ENCODE measurements at regions not wholly inside any gene's neighbourhood (a gene's known extent, or its start where the extent isn't known, plus 50 kb on each side); places are given as distances from the start of the nearest gene placed in this dataset.
A peak's percentile ranks its signal among the peaks of the same experiment; 100 is the strongest.

DNA sequence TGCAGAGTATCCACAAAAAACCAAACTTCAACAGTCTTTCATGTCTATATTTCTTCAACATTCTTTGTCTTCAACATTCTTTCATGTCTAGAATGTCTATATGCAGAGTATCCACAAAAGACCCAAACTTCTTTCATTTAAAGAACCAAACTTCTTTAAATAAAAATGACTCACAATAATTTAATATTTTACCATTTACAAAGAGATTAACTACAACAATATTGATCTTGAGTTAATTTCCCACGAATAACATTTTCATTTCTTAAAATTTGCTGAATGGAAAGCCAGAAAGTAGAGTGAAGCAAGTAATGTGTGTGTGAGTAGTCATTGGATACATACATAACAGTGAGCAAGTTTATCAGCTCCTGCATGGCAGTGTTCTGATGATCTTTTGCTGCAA lies 1069.7 kb downstream of the EFNB2 start, which contains the start of gene DAOA:
DAOA (plus strand) TSS at position 301 of the 400 bp plus-strand sequence.
- no peak for DNase-seq (ENCODE audit: low read depth, low spot score)

DNA sequence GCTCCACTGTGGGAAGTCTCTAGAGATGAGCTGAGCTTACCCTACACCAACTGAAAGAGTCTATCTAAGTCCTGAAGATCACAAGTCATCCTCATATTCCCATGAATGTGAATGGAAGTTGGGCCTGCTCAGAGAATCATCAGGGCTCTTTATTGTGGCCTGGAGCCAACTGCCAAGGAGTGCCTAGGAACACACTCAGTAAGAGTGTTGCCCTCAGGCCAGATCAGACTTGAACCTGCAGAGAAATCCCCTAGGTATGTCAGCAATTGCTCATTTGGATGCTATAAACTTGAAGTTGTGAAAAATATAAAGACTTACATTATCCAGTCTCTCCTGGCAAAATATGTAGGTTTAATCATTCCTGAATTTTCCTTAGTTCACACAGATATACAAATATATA lies 1070.2 kb downstream of the EFNB2 start:
- no peak for DNase-seq (ENCODE audit: low read depth, low spot score)

DNA sequence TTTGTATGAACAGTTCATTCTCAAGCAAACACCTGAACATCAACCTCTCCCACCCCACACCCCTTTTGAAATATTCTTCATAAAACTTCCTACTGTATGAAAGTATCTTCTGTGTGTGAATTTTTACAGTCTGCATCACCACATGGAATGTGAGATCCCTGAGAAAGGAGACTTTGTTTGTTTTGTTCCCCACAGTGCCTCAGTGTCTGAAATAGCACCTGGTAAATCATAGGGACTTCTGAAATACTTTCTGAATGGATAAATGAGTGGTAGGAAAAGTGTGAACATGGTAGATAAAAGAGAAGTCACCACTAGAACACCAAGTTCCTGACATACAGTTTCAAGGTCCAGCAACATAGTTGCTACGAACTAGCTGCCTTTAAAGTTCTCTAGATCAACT lies 1071.2 kb downstream of the EFNB2 start:
- DNase-seq (ENCODE audit: low read depth, low spot score), result peak; percentile 34

DNA sequence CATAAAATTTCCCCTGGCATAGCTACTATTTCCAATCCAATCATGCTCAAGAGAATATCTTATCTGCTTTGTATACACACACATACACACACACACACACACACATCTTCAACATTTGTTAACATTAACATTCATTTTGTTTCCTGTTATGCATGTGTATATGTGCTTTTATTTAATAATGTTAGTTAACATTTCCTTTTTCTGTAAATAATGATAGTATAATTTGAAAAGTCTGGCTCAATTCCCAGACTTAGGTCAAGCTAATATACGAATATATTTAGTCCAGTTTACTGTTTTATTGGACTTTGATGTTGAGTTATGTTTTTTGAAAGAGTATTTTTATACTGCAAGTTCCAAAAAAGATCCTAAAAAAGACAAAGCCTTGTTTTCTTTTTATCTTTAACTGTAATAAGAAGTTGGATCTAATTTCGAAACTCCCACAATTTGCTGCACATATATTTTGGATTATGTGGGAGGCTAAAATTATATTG lies 1072.4 kb downstream of the EFNB2 start:
- no peak for DNase-seq (ENCODE audit: low read depth, low spot score)

DNA sequence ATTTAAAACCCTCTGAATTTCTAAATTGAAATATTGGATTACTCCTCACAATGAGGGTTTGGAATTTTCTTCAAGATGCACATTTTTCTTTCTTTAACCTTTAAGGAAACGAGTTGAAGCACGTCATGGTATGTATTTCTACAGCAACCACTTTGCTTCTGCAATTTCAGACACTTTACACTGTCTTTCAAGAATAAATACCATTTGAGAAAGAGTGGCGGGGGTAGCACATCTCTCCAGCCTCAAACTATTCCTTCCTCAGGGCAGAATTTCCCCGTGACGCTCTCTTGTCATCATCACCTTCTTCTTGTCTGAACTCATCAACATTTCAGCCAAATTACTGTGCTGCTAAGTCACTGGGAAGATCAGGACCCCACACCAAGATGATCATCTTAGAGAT lies 1073.4 kb downstream of the EFNB2 start:
- no peak for DNase-seq (ENCODE audit: low read depth, low spot score)

DNA sequence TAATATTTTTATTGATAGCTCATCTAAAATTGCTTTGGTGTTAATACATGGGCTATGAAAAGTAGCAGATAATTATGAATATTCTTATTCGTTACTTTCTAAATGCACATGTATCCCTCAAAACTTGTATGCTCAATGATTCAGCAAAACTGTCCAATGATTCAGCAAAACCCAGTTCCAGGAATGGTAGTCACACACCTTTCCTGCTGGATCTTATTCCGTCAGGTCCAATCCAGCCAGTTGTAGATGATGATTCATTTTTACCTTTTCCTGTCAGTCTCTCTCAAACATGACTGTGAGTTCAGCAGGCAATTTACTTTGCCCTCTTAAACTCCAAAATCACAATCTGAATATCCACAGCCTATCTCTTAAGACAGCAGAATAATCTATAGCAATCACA lies 1082.6 kb downstream of the EFNB2 start:
- no peak for DNase-seq (ENCODE audit: low read depth, low spot score)

DNA sequence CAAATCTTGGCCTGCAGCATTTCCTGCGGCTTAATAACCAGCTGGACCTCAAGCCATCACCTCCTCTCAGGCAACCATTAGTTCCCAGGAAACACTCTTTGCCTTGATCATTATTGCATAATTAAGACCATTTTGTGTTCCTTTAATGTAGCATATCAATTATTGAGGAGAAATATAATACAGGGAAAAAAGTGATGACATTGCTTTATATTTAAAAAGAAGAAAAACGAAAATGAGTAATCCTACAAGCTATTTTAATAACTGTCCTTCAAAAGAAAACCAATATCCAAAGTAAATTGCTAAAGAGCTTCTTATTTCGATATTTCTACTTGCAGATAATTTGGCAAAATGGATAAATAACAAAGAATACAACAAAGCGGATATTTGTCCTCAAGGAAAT lies 1084.7 kb downstream of the EFNB2 start:
- DNase-seq (ENCODE audit: low read depth, low spot score), result no peak

DNA sequence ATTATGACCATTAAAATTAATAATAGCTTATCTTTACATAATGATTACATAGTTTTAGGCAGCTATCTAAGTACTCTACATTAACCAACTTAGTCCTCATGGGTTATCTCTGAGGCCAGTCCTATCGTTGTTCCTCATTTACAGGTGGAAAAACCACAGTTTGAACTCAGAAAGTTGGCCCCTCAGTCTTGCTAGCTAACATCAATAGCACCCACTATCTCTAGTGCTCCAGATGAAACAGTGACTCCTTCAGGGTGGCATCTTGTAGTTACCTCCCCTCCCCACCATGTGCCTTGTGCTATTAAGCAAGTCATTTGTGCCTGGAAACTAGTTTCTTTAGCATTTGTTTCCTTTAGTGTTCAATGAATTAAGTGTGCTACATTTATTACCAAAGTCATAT lies 1086.7 kb downstream of the EFNB2 start:
- no peak for DNase-seq (ENCODE audit: low read depth, low spot score)

DNA sequence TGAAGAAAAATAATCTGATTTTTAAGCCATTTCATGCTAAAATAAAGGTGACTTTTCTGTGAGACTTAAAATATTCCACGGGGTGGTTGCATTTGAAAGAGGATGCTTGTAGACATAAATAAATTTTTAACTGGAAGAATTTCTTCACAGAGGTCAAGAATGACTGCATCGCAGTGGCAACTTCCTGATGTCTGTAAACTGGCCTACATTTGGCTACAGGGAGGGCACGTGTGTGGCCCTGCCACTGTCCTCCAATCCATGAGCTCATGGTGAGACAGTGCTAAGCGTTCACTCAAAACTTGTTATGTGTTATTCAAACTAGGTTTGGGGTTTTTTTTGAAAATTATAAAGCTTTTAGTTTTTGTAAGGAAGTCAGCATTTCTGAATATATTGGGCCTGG lies 1089.3 kb downstream of the EFNB2 start:
- DNase-seq (ENCODE audit: low read depth, low spot score), result no peak

DNA sequence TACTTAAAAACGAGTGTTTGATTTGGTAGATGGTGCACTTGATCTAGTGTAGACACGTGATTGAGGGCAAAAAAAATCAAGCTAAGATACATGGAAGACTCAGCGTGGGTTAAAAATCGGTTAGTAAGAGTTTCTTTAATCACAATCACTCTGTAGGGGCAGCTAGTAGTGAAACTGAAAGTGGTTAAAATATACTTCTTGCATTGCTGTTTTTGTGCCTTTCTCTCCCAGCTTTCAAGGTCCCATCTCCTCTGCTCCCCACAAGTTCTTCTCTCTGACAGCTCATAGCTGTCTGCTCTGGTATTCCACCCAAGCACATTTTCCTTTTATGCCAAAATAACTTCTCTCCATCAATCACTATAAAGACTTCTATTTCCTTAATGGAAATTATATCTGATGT lies 1089.7 kb downstream of the EFNB2 start:
- DNase-seq (ENCODE audit: low read depth, low spot score), result no peak

DNA sequence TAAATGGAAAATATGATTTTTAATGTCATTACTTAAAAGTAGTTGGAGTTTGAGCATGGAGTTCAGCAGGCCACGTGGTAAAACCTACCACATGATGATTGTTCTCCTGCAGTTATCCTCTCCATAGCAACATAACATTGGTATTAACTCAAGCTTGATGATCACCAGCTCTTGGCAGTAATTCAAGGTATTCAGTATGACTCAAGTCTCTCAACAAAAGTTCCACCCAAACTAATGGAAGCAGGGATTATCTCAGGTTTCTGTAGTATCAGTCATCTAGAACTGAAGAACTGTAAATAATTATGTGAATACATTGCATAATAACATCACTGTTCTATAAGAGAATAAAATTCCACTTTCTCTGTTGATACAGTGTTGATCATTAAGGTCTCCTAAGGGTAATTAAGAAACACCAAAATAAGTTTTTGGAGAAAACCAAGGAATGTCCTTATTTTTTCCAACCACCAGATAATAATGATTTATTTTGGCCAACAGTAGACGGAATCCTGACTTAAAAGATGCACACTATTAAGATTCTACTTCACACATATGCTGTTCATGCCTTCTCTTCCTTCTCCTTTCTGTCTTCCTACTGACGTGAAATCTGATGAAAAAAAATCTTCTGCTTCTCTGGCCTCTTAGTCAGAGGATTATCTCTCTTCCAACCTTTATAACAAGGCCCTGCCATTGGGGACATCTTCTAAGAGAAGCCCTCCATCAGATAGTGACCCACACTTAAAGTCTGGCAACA lies 1092.3 kb downstream of the EFNB2 start:
- DNase-seq (ENCODE audit: low read depth, low spot score), result peak; percentile 96

DNA sequence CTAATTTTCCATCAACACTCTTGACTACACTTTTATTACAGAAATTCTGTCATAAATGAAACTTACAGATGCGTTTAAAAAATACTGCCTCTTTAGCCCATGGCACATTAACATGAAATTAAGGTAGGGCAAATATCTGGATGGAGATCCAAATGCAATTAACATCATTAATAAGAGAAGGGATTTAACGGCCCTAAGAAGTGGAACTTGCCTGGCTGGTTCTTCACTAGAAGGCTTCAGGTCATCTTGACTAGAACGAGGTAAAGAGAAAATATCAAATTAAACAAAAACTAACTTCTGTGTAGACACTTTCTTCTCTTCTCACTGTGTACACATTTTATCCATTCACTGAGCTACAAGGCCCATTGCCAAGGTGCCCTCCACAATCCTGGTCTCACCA lies 1093.4 kb downstream of the EFNB2 start:
- no peak for DNase-seq (ENCODE audit: low read depth, low spot score)

DNA sequence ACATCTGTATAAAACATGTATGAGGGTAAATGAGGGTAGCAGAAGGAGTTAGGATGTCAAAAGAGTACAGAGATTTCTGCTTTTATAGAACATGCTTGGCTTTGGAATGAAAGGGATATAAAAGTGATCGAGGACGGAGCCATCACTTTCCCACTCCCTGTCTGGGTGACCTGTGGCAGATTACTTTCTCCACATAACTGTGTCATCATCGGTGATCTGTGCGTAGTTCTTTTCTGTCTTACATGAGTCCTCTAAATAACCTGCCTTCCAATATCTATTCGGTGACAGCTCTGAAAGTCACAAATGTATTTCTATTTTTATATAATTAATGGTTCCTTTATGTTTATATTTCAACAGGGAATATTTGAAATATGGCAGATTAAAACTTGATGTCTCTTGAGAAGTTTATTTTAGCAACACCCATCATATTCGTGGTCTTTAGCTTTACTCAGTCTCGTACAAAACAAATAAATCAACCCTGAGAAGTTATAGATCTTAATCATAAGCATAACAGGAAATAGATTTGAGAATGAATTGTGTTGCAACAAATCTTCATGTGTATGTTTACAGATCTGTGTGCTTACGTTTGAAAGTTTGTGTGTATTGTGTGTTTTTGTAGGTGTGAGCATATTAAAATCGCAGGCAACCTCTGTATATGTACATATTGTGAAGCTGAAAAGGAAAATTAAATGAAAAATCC lies 1094.3 kb downstream of the EFNB2 start:
- DNase-seq (ENCODE audit: low read depth, low spot score), result no peak

DNA sequence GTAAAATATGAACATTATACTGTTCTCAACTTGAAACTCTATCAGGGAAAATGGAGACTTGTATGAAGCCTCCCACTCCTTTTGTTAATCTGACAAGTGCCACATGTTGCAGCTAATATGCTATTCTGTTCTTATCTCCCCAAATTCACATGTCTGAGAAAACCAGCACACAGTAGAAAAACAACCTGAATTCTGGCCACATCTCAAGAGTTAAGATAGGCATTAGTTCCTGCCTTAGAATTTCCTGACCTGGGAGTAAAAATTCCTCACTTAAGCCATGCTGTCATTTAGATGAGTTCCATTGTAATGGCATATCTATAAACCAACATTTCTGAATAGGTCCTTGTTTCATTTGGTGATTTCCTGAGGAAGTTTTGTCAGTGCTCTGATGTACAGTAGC lies 1098.5 kb downstream of the EFNB2 start:
- no peak for DNase-seq (ENCODE audit: low read depth, low spot score)

DNA sequence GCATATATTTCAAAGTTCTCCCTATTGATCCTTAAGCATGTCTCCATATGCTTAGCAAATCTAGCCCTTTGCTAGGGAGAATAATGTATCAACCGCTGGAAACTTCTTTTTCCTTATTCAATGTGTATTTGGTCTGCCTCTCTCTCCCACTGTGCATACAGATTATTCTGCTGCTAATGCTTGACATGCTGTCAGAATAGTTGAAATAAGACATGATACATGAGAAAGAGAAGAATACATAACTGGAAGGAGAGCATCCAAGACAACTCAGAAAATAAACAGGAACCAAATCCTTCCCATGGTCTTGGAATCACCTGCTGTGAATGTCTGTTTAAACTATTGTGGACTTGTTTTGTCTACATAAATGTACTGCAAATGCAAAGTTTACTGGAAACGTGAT lies 1103.0 kb downstream of the EFNB2 start:
- no peak for DNase-seq (ENCODE audit: low read depth, low spot score)

DNA sequence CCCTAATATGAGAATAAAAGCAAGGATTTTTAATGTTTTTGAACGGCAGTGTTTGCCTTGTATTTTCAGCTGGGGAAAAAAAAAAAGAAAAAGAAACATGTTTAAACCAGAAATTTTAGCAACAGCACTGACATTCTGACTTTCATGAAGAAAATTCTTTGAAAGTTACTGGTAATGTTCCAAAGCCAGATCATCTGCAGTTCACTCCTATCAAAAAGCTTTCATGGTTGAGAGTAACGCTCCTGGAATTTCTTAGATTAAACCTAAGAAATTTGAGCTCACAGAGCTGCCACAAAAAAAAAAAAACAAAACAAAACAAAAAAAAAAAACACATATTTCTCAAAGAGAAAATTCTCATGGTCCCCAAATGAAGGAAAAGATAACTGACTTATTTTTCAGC lies 1106.7 kb downstream of the EFNB2 start:
- DNase-seq (ENCODE audit: low read depth, low spot score), result peak; percentile 38

DNA sequence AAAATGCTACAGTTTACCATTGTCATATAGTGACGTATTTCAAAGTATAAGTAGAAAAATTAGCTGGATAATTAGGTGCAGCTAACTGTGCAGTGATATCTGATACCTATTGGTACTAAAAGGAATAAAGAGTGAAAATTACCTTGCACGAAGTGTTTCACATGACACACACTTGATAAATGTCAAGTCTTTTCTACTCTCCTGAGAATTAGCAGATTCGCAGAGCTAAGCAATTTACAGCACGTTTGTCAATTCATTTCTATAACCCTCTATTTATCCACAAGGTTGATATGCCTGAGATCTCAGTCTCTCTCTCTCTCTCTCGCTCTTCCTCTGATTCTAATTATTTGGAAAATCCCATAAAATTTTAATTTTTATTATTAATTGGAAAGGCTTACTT lies 1109.0 kb downstream of the EFNB2 start:
- no peak for DNase-seq (ENCODE audit: low read depth, low spot score)

DNA sequence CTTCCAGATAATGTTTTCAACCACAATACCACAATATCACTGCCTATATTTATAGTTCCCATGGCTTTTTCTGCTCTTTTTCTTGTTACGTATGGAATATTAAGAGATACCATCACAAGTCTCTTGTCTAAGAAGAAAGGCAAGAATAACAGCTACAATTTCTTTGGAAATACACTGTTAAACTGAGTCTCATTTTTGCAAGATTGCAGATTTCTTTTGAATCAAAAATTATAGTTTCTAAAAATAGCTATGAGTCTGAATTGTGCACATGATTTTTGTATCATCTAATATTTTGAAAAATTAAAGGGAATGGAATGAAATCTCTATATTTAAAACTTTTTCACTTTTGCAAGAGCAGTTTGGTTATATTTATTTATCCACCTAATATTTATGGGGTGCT lies 1120.8 kb downstream of the EFNB2 start:
- no peak for DNase-seq (ENCODE audit: low read depth, low spot score)

DNA sequence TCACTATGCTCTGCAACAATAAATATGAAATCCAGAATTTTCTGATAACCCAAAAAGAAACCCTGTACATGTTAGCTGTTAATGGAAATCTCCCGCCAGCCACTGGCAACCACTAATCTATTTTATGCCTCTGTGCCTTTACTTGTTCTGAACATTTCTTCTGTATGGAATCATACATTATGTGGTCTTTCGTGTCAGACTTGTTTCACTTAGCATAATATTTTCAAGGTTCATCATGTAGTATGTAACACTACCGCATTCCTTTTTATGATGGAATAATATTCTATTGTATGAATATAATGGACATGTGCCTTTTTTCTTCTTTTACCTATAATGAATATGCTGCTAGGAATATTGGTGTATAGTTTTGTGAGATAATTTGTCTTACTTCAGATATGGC lies 1123.3 kb downstream of the EFNB2 start:
- DNase-seq (ENCODE audit: low read depth, low spot score), result no peak

DNA sequence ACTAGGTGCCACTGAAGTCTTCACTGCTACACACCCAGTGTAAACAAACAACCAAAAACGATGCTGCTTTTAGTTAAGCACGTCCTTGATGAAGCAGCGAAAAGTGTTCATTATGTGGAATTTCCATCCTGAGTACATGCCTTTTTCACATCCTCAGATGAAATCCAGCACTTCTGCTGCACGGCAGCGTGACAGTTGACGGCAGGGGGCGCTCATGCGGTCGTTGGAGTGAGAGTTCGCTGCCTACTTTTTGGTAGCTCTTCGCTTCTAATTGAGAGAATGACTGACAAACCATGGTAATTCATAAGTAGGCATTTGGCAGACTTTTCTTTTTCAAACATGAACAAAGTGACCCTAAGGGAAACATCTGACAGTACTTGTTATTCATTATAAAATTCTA lies 1124.9 kb downstream of the EFNB2 start:
- DNase-seq (ENCODE audit: low read depth, low spot score), result peak; percentile 30

DNA sequence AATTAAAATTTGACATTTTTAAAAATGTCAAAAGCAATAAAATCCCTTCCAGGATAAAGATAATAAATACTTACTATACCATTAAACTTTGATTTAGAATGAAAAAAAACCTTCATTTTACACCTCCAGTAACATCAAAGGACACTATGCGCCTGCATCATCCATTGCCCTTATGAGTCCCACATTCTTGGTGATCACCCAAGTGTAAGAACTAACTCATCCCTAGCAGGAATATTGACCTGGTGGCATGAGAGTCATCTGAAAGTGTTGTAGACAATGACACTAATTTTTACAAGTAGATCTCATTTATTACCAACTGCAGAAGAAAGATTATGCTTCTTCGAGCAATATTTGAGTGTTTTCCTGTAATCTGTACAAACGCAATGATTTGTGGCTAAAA lies 1128.9 kb downstream of the EFNB2 start:
- DNase-seq (ENCODE audit: low read depth, low spot score), result no peak

DNA sequence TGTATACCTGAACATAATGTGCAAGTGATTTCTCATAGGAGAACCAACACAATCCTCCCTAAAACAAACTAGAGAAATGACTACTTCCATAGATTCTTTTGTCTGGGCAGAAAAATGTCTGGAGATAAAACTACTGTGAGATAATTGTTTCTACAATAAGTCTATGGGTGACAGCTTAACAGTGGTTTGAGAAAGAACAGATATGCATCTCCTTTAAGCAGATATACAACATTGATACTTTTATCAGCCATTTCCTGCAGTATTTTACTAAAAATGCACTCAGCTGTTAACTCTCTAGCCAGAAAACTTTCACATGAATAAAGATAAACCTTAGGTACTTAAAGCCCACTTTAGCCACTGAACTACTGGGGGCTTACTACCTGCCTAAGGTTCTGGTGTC lies 1132.4 kb downstream of the EFNB2 start:
- no peak for DNase-seq (ENCODE audit: low read depth, low spot score)

DNA sequence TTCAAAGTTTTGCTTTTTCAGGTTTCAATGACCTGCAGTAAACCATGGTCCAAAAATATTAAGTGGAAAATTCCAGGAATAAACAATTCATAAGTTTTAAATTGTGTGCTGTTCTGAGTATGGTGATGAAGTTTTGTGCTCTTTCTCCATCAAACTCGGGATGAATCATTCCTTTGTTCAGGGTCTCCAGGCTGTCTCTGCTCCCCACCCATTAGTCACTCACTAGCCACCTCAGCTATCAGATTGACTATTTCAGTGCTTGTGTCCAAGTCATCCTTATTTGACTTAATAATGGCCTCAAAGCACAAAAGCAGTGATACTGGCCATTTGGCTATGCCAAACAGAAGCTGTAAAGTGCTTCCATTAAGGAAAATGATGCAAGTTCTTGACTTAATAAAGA lies 1140.4 kb downstream of the EFNB2 start:
- no peak for DNase-seq (ENCODE audit: low read depth, low spot score)
